Lung (tissue), 11 donors: ENCODE measurements at regions not wholly inside any gene's neighbourhood (a gene's known extent, or its start where the extent isn't known, plus 50 kb on each side); places are given as distances from the start of the nearest gene placed in this dataset.

Experiments used
- ATAC-seq: fragments of 200-7000 bp; cut with Tn5 transposase; one replicate; pipeline ENCODE4 v1.9.1; 2020; ENCODE audit warnings: moderate number of reproducible peaks; ENCODE audit not compliant: insufficient read depth, low FRiP score
- DNase-seq, 3 donors: peaks; one replicate each; pipeline ENCODE4 v3.0.0-alpha.2; 2013 to 2017
- H3K27ac ChIP-seq, 2 donors: one replicate each; pipeline ENCODE4 v1.5.1; 2013; ENCODE audit warnings: mild to moderate bottlenecking in 2 of 2, moderate library complexity in 2 of 2, control low read depth in 1 of 2, inconsistent platforms in 1 of 2, low read depth in 1 of 2, low read length in 1 of 2
- H3K27me3 ChIP-seq, 3 donors: one replicate each; pipeline ENCODE4 v1.5.1; 2013; ENCODE audit warnings: low read length in 2 of 3; ENCODE audit not compliant: control insufficient read depth in 3 of 3, insufficient read depth in 3 of 3
- H3K36me3 ChIP-seq, 4 donors: one replicate each; pipeline ENCODE4 v1.5.1; 2013; ENCODE audit warnings: low read length in 4 of 4, mild to moderate bottlenecking in 1 of 4, moderate library complexity in 1 of 4; ENCODE audit not compliant: control insufficient read depth in 4 of 4, insufficient read depth in 4 of 4
- H3K4me1 ChIP-seq, 5 donors: one replicate each; pipeline ENCODE4 v1.5.1; 2013; ENCODE audit warnings: low read length in 5 of 5, mild to moderate bottlenecking in 2 of 5, moderate library complexity in 1 of 5; ENCODE audit not compliant: control insufficient read depth in 5 of 5, insufficient read depth in 5 of 5
- H3K4me3 ChIP-seq: one replicate; pipeline ENCODE4 v1.5.1; 2013; ENCODE audit warnings: mild to moderate bottlenecking, control low read depth, moderate library complexity
- H3K9ac ChIP-seq, 2 donors: one replicate each; pipeline ENCODE4 v1.5.1; 2013; ENCODE audit warnings: low read length in 2 of 2, control low read depth in 1 of 2; ENCODE audit not compliant: insufficient read depth in 1 of 2
- H3K9me3 ChIP-seq, 4 donors: one replicate each; pipeline ENCODE4 v1.5.1; 2013; ENCODE audit warnings: low read length in 3 of 4, mild to moderate bottlenecking in 1 of 4, moderate library complexity in 1 of 4; ENCODE audit not compliant: control insufficient read depth in 4 of 4, insufficient read depth in 3 of 4
- WGBS, 2 donors: extraction: QIAGEN DNeasy Blood & Tissue Kit; methylation state at CpG; one replicate each; pipeline ENCODE4 v1.1.7; 2013; 5-methylcytosine and 5-hydroxymethylcytosine counted together
- TF ChIP-seq, protein P1 (sequence below): IDR thresholded peaks from 2 replicates; pipeline ENCODE4 v1.5.1; 2012; ENCODE audit warnings: mild to moderate bottlenecking; ENCODE audit errors: control extremely low read depth, extremely low read depth
- donor health status: control.
- donor health status: control.
- donor health status: Bipolar disorder and iron deficiency.
- donor health status: healthy.
- donor health status: DM: yes; HTN: yes; CAD: no.

GRCh38 chr4:185092535-185093197 lies 50.4 kb upstream of the SLC25A4 start:
- DNase-seq (no peak), ATAC-seq (no peak)
- Histone ChIP-seq H3K27ac (no peak overlapping the region), H3K27me3 (no peaks in the 10 kb centered on the region), H3K4me3 (no peak overlapping the region), H3K36me3 (no peaks in the 10 kb centered on the region), H3K9me3 (no peaks in the 10 kb centered on the region), H3K9ac (no peak overlapping the region), H3K4me1 (peaks cover 0 to 9% (median 0%) of the 10 kb centered on the region in 5 donors)
- TF ChIP-seq, protein P1, sequence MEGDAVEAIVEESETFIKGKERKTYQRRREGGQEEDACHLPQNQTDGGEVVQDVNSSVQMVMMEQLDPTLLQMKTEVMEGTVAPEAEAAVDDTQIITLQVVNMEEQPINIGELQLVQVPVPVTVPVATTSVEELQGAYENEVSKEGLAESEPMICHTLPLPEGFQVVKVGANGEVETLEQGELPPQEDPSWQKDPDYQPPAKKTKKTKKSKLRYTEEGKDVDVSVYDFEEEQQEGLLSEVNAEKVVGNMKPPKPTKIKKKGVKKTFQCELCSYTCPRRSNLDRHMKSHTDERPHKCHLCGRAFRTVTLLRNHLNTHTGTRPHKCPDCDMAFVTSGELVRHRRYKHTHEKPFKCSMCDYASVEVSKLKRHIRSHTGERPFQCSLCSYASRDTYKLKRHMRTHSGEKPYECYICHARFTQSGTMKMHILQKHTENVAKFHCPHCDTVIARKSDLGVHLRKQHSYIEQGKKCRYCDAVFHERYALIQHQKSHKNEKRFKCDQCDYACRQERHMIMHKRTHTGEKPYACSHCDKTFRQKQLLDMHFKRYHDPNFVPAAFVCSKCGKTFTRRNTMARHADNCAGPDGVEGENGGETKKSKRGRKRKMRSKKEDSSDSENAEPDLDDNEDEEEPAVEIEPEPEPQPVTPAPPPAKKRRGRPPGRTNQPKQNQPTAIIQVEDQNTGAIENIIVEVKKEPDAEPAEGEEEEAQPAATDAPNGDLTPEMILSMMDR, result no peak
- 89 to 92% methylated on average over 6 of the region's 6 CpGs for WGBS, 2 donors
